HEK293T (cell line): ENCODE measurements at regions not wholly inside any gene's neighbourhood (a gene's known extent, or its start where the extent isn't known, plus 50 kb on each side); places are given as distances from the start of the nearest gene placed in this dataset.

Experiments used
- CTCF ChIA-PET: fragments of 350-600 bp; formaldehyde crosslinking; extraction: SDS; loops from one replicate; lab custom pipeline; 2021; ENCODE audit warnings: antibody characterized with exemption, inconsistent platforms; lab: Yijun Ruan, JAX
- POLR2A ChIA-PET: fragments of 350-600 bp; formaldehyde crosslinking; extraction: SDS; loops from one replicate; lab custom pipeline; 2020; ENCODE audit warnings: antibody characterized with exemption, inconsistent platforms; lab: Yijun Ruan, JAX
- DNase-seq: peaks from one replicate; pipeline ENCODE4 v3.0.0; 2012; ENCODE audit warnings: mixed read lengths; ENCODE audit errors: extremely low spot score
- ARNT ChIP-seq: fragments of 450-650 bp; IDR thresholded peaks from 2 replicates; pipeline ENCODE4 v1.6.1; 2017; ENCODE audit warnings: mild to moderate bottlenecking
- BHLHE40 ChIP-seq: fragments of 450-650 bp; IDR thresholded peaks from 2 replicates; pipeline ENCODE4 v1.6.1; 2016; ENCODE audit warnings: mild to moderate bottlenecking, moderate library complexity, borderline replicate concordance
- CTBP1 ChIP-seq: fragments of 450-650 bp; IDR thresholded peaks from 2 replicates; pipeline ENCODE4 v1.6.1; 2016; ENCODE audit warnings: borderline replicate concordance
- ELF4 ChIP-seq: fragments of 450-650 bp; IDR thresholded peaks from 2 replicates; pipeline ENCODE4 v1.6.1; 2017; ENCODE audit warnings: antibody characterized with exemption
- FOXA1 ChIP-seq: fragments of 450-650 bp; IDR thresholded peaks from 2 replicates; pipeline ENCODE4 v1.6.1; 2016; ENCODE audit warnings: mild to moderate bottlenecking
- FOXK2 ChIP-seq: fragments of 450-650 bp; IDR thresholded peaks from 2 replicates; pipeline ENCODE4 v1.6.1; 2016; ENCODE audit warnings: mild to moderate bottlenecking
- FOXM1 ChIP-seq: fragments of 450-650 bp; IDR thresholded peaks from 2 replicates; pipeline ENCODE4 v1.6.1; 2017; ENCODE audit warnings: mild to moderate bottlenecking, borderline replicate concordance
- HDGF ChIP-seq: fragments of 450-650 bp; IDR thresholded peaks from 2 replicates; pipeline ENCODE4 v1.6.1; 2017; ENCODE audit warnings: antibody characterized with exemption, borderline replicate concordance
- L3MBTL2 ChIP-seq: fragments of 450-650 bp; conservative IDR thresholded peaks from 2 replicates; pipeline ENCODE4 v1.6.1; 2016; ENCODE audit warnings: mild to moderate bottlenecking
- LEF1 ChIP-seq: fragments of 450-650 bp; IDR thresholded peaks from 2 replicates; pipeline ENCODE4 v1.6.1; 2017; ENCODE audit warnings: mild to moderate bottlenecking, borderline replicate concordance
- NFRKB ChIP-seq: fragments of 450-650 bp; IDR thresholded peaks from 2 replicates; pipeline ENCODE4 v1.6.1; 2016; ENCODE audit warnings: mild to moderate bottlenecking, moderate library complexity
- SP1 ChIP-seq: fragments of 450-650 bp; IDR thresholded peaks from 2 replicates; pipeline ENCODE4 v1.6.1; 2017
- SUZ12 ChIP-seq: fragments of 450-650 bp; IDR thresholded peaks from 2 replicates; pipeline ENCODE4 v1.6.1; 2016; ENCODE audit warnings: mild to moderate bottlenecking
- TARDBP ChIP-seq: fragments of 450-650 bp; IDR thresholded peaks from 2 replicates; pipeline ENCODE4 v1.6.1; 2016
- ZNF384 ChIP-seq: fragments of 450-650 bp; IDR thresholded peaks from 2 replicates; pipeline ENCODE4 v1.6.1; 2016
- TF ChIP-seq, protein P1 (sequence below): fragments of 450-650 bp; IDR thresholded peaks from 2 replicates; pipeline ENCODE4 v1.6.1; 2016

DNA sequence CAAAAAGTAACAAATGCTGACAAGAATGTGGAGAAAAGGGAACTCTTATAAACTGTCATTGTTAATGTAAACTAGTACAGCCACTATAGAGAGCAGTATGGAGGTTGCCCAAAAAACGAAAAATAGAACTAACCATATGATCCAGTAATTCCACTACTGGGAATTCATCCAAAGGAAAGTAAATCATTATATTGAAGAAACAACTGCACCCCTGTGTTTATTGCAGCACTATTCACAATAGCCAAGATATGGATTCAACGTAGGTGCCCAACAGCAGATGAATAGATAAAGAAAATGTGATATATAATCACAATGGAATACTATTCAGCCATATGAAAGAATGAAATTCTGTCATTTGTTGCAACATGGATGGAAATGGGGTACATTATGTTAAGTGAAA lies 188.0 kb upstream of the E2F7 start:
- DNase-seq: no peak
- TF ChIP-seq HDGF: no peak
- no peak for TF ChIP-seq TARDBP
- TF ChIP-seq, protein P1, sequence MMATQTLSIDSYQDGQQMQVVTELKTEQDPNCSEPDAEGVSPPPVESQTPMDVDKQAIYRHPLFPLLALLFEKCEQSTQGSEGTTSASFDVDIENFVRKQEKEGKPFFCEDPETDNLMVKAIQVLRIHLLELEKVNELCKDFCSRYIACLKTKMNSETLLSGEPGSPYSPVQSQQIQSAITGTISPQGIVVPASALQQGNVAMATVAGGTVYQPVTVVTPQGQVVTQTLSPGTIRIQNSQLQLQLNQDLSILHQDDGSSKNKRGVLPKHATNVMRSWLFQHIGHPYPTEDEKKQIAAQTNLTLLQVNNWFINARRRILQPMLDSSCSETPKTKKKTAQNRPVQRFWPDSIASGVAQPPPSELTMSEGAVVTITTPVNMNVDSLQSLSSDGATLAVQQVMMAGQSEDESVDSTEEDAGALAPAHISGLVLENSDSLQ: no peak
- TF ChIP-seq FOXA1: no peak
- TF ChIP-seq ARNT: no peak
- no peak for TF ChIP-seq SP1
- TF ChIP-seq CTBP1: no peak
- TF ChIP-seq FOXK2: no peak
- TF ChIP-seq SUZ12: no peak
- CTCF ChIA-PET: no interaction called here
- POLR2A ChIA-PET: no interaction called here

DNA sequence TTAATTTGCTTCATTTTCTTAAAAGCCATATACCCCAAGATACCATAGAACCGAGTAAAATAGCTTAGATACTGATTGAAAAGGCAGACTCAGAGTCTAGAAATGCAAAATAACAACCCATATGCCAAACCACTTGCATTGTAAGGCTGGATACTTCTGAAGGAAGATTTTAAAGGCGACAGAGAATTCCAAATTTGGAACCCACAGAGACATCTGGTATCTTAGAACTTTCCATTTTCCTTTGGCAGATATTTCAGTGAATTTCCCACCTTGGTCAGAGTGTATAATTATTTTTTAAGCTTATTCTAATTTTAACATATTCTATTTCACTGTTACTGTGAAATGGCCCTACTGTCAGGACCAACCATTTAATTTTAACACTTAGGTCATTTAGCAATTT lies 186.4 kb upstream of the E2F7 start:
- no peak for DNase-seq
- TF ChIP-seq, protein P1: no peak
- no peak for TF ChIP-seq NFRKB
- TF ChIP-seq SP1: no peak
- CTCF ChIA-PET: no interaction called here
- POLR2A ChIA-PET: no interaction called here

GRCh38 chr12:77249892-77250291 lies 184.5 kb upstream of the E2F7 start:
- CTCF ChIA-PET: no interaction called here
- no peak for DNase-seq
- TF ChIP-seq CTBP1: no peak
- TF ChIP-seq FOXA1: no peak
- POLR2A ChIA-PET: no interaction called here

GRCh38 chr12:77248036-77248435 lies 182.7 kb upstream of the E2F7 start:
- CTCF ChIA-PET: no interaction called here
- POLR2A ChIA-PET: no interaction called here
- TF ChIP-seq CTBP1 (no peak), NFRKB (no peak), HDGF (no peak), ARNT (no peak), ELF4 (no peak), FOXK2 (no peak), LEF1 (no peak), FOXM1 (no peak), L3MBTL2 (no peak), BHLHE40 (no peak), SUZ12 (no peak)

GRCh38 chr12:77247542-77247941 lies 182.2 kb upstream of the E2F7 start:
- ChIA-PET CTCF (no interaction called here), POLR2A (no interaction called here)
- DNase-seq: no peak
- TF ChIP-seq HDGF (no peak), FOXK2 (no peak), ELF4 (no peak), CTBP1 (no peak), BHLHE40 (no peak), TARDBP (no peak), L3MBTL2 (no peak), SP1 (no peak), FOXM1 (no peak), FOXA1 (no peak), SUZ12 (no peak), ZNF384 (no peak), ARNT (no peak), LEF1 (no peak), NFRKB (no peak)
- TF ChIP-seq, protein P1: no peak

More at GRCh38 chr12:77248036-77248435, 182.7 kb upstream of the E2F7 start:
- no peak for DNase-seq

- TF ChIP-seq BHLHE40 (no peak), FOXA1 (no peak), ELF4 (no peak), ZNF384 (no peak), FOXK2 (no peak), ARNT (no peak), HDGF (no peak), LEF1 (no peak), SP1 (no peak), FOXM1 (no peak), TARDBP (no peak), NFRKB (no peak), CTBP1 (no peak), SUZ12 (no peak)
- TF ChIP-seq, protein P1: no peak
- CTCF ChIA-PET: no interaction called here
- DNase-seq: no peak
- POLR2A ChIA-PET: no interaction called here
Observed at GRCh38 chr12:77243345-77243744, 178.0 kb upstream of the E2F7 start.
